K562 (cell line): ENCODE measurements at regions not wholly inside any gene's neighbourhood (a gene's known extent, or its start where the extent isn't known, plus 50 kb on each side); places are given as distances from the start of the nearest gene placed in this dataset.

Experiments used
- ATAC-seq: fragments of 200-7000 bp; cut with Tn5 transposase; 3 replicates; pipeline ENCODE4 v1.9.1; 2020; ENCODE audit warnings: moderate library complexity
- BruUV-seq: library from RNA; stranded (reverse); fragments of 400-500 nt; replicated peaks from 2 replicates; lab custom pipeline; 2021; lab: Mats Ljungman, UMichigan
- CTCF ChIA-PET: fragments of 300-600 bp; formaldehyde crosslinking; extraction: SDS; loops from one replicate; lab custom pipeline; 2021; ENCODE audit warnings: low intra/inter-chr PET ratio; lab: Yijun Ruan, JAX
- POLR2A ChIA-PET: fragments of 300-600, 350-650 bp; sonication (Branson Sonifier 250); formaldehyde crosslinking; extraction: SDS; loops from one replicate; lab custom pipeline; 2021; ENCODE audit warnings: antibody characterized with exemption, inconsistent platforms; lab: Yijun Ruan, JAX
- DNase-seq, 4 experiments: peaks; one replicate each; pipeline versions ENCODE4 v3.0.0 to v3.0.0-alpha.2; 2011 to 2018; ENCODE audit warnings: low spot score in 3 of 4, mixed read lengths in 3 of 4; ENCODE audit errors: extremely low read depth in 1 of 4
- FAIRE-seq: peaks from 2 replicates; lab custom pipeline; 2011; peaks lifted over from hg19 to GRCh38; lab: Jason Lieb, UNC
- H2AFZ ChIP-seq: 2 replicates; pipeline ENCODE4 v1.6.0; 2011; ENCODE audit warnings: low read depth, low read length, control low read depth, inconsistent platforms
- H3K27ac ChIP-seq: fragments of 200-600 bp; 3 replicates; pipeline ENCODE4 v1.8.0; 2011; ENCODE audit warnings: low read depth, mild to moderate bottlenecking, control low read depth, inconsistent platforms, low read length, moderate library complexity, mixed read lengths; ENCODE audit errors: extremely low read depth
- H3K27me3 ChIP-seq, 2 experiments: fragments of 300-600 bp in 1 of 2; 2 replicates in 1 of 2; 3 replicates in 1 of 2; pipeline versions ENCODE4 v1.6.0 to v1.8.0; 2011; ENCODE audit warnings: inconsistent platforms in 2 of 2, low read length in 2 of 2, mild to moderate bottlenecking in 1 of 2, mixed read lengths in 1 of 2, moderate library complexity in 1 of 2; ENCODE audit not compliant: control insufficient read depth in 2 of 2, insufficient read depth in 2 of 2
- H3K36me3 ChIP-seq: fragments of 300-600 bp; 3 replicates; pipeline ENCODE4 v1.8.0; 2011; ENCODE audit warnings: mild to moderate bottlenecking, low read length, inconsistent platforms; ENCODE audit not compliant: control insufficient read depth, insufficient read depth
- H3K4me1 ChIP-seq, 2 experiments: fragments of 200-600 bp in 1 of 2; replicated peaks in 1 of 2; 2 replicates in 1 of 2; 3 replicates in 1 of 2; pipeline versions ENCODE4 v1.5.1 to v1.8.0; 2011; ENCODE audit warnings: inconsistent platforms in 2 of 2, low read length in 2 of 2, mild to moderate bottlenecking in 1 of 2, mixed read lengths in 1 of 2, moderate library complexity in 1 of 2; ENCODE audit not compliant: control insufficient read depth in 2 of 2, insufficient read depth in 2 of 2
- H3K4me2 ChIP-seq: 2 replicates; pipeline ENCODE4 v1.6.1; 2011; ENCODE audit warnings: low read length, control low read depth, inconsistent platforms, mixed read lengths; ENCODE audit not compliant: insufficient read depth
- H3K4me3 ChIP-seq: fragments of 200-600 bp; sonication (generic), shearing (Covaris generic); 2 replicates; pipeline ENCODE4 v1.5.1; 2016; ENCODE audit warnings: control low read depth, inconsistent platforms
- H3K79me2 ChIP-seq: fragments of 200-600 bp; 3 replicates; pipeline ENCODE4 v1.8.0; 2011; ENCODE audit warnings: low read length, inconsistent platforms; ENCODE audit not compliant: control insufficient read depth, insufficient read depth
- H3K9ac ChIP-seq, 2 experiments: 2 replicates each; pipeline versions ENCODE4 v1.6.0 to v1.6.1; 2011; ENCODE audit warnings: low read depth in 2 of 2, low read length in 2 of 2, control low read depth in 1 of 2, inconsistent platforms in 1 of 2, mild to moderate bottlenecking in 1 of 2, mixed read lengths in 1 of 2; ENCODE audit not compliant: insufficient read depth in 1 of 2
- H3K9me1 ChIP-seq: one replicate; pipeline ENCODE4 v1.6.0; 2011; ENCODE audit warnings: inconsistent platforms, mild to moderate bottlenecking, low read length, moderate library complexity; ENCODE audit not compliant: control insufficient read depth, insufficient read depth
- H3K9me3 ChIP-seq: replicated peaks from 2 replicates; pipeline ENCODE4 v1.5.1; 2011; ENCODE audit warnings: low read depth, low read length, inconsistent platforms; ENCODE audit not compliant: control insufficient read depth, insufficient read depth
- H4K20me1 ChIP-seq: replicated peaks from 2 replicates; pipeline ENCODE4 v1.6.1; 2011; ENCODE audit warnings: low read length, inconsistent platforms, mixed read lengths; ENCODE audit not compliant: control insufficient read depth, insufficient read depth
- ARNT ChIP-seq, 2 experiments: fragments of 450-650 bp; IDR thresholded peaks; 2 replicates each; pipeline ENCODE4 v1.6.1; 2016; ENCODE audit warnings: mild to moderate bottlenecking in 1 of 2
- BHLHE40 ChIP-seq: IDR thresholded peaks from 2 replicates; pipeline ENCODE4 v1.6.1; 2011; ENCODE audit warnings: low read length, improper control_type of control experiment
- DACH1 ChIP-seq: fragments of 450-650 bp; IDR thresholded peaks from 2 replicates; pipeline ENCODE4 v1.6.1; 2018; ENCODE audit not compliant: partially characterized antibody
- DEAF1 ChIP-seq: fragments of 450-650 bp; formaldehyde crosslinking; IDR thresholded peaks from 2 replicates; pipeline ENCODE4 v1.4.0; 2020; ENCODE audit warnings: mild to moderate bottlenecking, moderate library complexity
- DPF2 ChIP-seq: fragments of 450-650 bp; IDR thresholded peaks from 2 replicates; pipeline ENCODE4 v1.6.1; 2016
- FOXJ3 ChIP-seq: sonication (generic); formaldehyde crosslinking; IDR thresholded peaks from 2 replicates; pipeline ENCODE4 v1.4.0; 2020; ENCODE audit warnings: mild to moderate bottlenecking, missing genetic modification reagents
- GTF2E2 ChIP-seq: fragments of 200-800 bp; sonication (Bioruptor generic); IDR thresholded peaks from 2 replicates; pipeline ENCODE4 v1.6.1; 2016; ENCODE audit warnings: missing genetic modification characterization, missing compliant biosample characterization
- NR2F6 ChIP-seq: fragments of 450-650 bp; formaldehyde crosslinking; IDR thresholded peaks from 2 replicates; pipeline ENCODE4 v1.4.0; 2020; ENCODE audit warnings: mild to moderate bottlenecking
- TFAM ChIP-seq: fragments of 250-450 bp; sonication (Bioruptor Pico); conservative IDR thresholded peaks from 2 replicates; pipeline ENCODE4 v1.5.0; 2021; ENCODE audit warnings: mild to moderate bottlenecking, moderate library complexity
- TGIF2 ChIP-seq: sonication (generic); formaldehyde crosslinking; IDR thresholded peaks from 2 replicates; pipeline ENCODE4 v1.8.1; 2022; ENCODE audit warnings: mild to moderate bottlenecking, missing genetic modification reagents, moderate library complexity
- VEZF1 ChIP-seq: fragments of 200-800 bp; sonication (Bioruptor generic); IDR thresholded peaks from 2 replicates; pipeline ENCODE4 v1.6.1; 2017; ENCODE audit warnings: missing genetic modification characterization, missing compliant biosample characterization
- ZNF134 ChIP-seq: fragments of 250-450 bp; sonication (Bioruptor Pico); conservative IDR thresholded peaks from 2 replicates; pipeline ENCODE4 v1.4.0; 2020
- ZNF592 ChIP-seq: fragments of 450-650 bp; IDR thresholded peaks from 2 replicates; pipeline ENCODE4 v1.6.1; 2017; ENCODE audit warnings: antibody characterized with exemption, mild to moderate bottlenecking
- WGBS: fragments of 100-300 bp; shearing (Covaris generic); methylation state at CpG from one replicate; pipeline ENCODE4 v1.1.6; 2016; ENCODE audit warnings: low coverage, mixed read lengths; ENCODE audit not compliant: insufficient coverage; ENCODE audit errors: missing lambda C conversion rate; 5-methylcytosine and 5-hydroxymethylcytosine counted together
- in situ Hi-C: fragments of 300-500 bp; cut with MboI; formaldehyde crosslinking; loops from 4 replicates; pipeline ENCODE4 v1.15.0; 2018; ENCODE audit warnings: inconsistent platforms, mixed read lengths
- intact Hi-C: fragments of 100-400 bp; cut with micrococcal nuclease; formaldehyde crosslinking; loops from 2 replicates; pipeline ENCODE4 v1.14.2; 2022
- TF ChIP-seq, protein P1 (sequence below): sonication (generic); formaldehyde crosslinking; IDR thresholded peaks from 2 replicates; pipeline ENCODE4 v1.9.0; 2022; ENCODE audit warnings: mild to moderate bottlenecking, missing genetic modification reagents
- TF ChIP-seq, protein P2 (sequence below): fragments of 250-450 bp; sonication (Bioruptor Pico); IDR thresholded peaks from 2 replicates; pipeline ENCODE4 v1.4.0; 2020; ENCODE audit warnings: mild to moderate bottlenecking, moderate library complexity

GRCh38 chr16:18050777-18051176, 285.8 kb downstream of the NPIPA8 start:
- H3K27ac ChIP-seq, result no peak overlapping the region
- H3K9ac ChIP-seq, result no peak overlapping the region
- 37% methylated on average over 5 of the region's 6 CpGs for WGBS
- H3K27me3 ChIP-seq, result no peaks in the 10 kb centered on the region
- no peak overlapping the region for H3K4me3 ChIP-seq
- H3K4me2 ChIP-seq, result no peak overlapping the region
- CTCF ChIA-PET, result no interaction called here
- ATAC-seq (no peak), DNase-seq (no peak), FAIRE-seq (no peak)
- peaks cover 21% of the 10 kb centered on the region; the same call in 2 of the 3 replicates for H3K36me3 ChIP-seq
- POLR2A ChIA-PET, result no interaction called here
- H4K20me1 ChIP-seq, result peaks cover 6% of the 10 kb centered on the region
- H3K9me1 ChIP-seq, result no peaks in the 10 kb centered on the region
- in situ Hi-C loops (no loop called here), intact Hi-C loops (no loop called here)
- H3K79me2 ChIP-seq, result peaks cover 9% of the 10 kb centered on the region; the same call in 2 of the 3 replicates
- no peaks in the 10 kb centered on the region for H3K9me3 ChIP-seq
- BruUV-seq, result no TSS peak
- no peaks in the 10 kb centered on the region for H3K4me1 ChIP-seq
- H2AFZ ChIP-seq, result no peak overlapping the region
- no peak for TF ChIP-seq DEAF1 (CRISPR knock-in tag)
- TF ChIP-seq, protein P1, sequence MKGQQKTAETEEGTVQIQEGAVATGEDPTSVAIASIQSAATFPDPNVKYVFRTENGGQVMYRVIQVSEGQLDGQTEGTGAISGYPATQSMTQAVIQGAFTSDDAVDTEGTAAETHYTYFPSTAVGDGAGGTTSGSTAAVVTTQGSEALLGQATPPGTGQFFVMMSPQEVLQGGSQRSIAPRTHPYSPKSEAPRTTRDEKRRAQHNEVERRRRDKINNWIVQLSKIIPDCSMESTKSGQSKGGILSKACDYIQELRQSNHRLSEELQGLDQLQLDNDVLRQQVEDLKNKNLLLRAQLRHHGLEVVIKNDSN, result no peak
- no peak for TF ChIP-seq ZNF592
- no peak for TF ChIP-seq TFAM
- no peak for TF ChIP-seq VEZF1 (CRISPR knock-in tag)
- TF ChIP-seq, protein P2, sequence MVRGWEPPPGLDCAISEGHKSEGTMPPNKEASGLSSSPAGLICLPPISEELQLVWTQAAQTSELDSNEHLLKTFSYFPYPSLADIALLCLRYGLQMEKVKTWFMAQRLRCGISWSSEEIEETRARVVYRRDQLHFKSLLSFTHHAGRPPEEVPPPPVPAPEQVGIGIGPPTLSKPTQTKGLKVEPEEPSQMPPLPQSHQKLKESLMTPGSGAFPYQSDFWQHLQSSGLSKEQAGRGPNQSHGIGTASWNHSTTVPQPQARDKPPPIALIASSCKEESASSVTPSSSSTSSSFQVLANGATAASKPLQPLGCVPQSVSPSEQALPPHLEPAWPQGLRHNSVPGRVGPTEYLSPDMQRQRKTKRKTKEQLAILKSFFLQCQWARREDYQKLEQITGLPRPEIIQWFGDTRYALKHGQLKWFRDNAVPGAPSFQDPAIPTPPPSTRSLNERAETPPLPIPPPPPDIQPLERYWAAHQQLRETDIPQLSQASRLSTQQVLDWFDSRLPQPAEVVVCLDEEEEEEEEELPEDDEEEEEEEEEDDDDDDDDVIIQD (CRISPR knock-in tag), result no peak
- TF ChIP-seq ZNF134 (CRISPR knock-in tag), result no peak
- TF ChIP-seq FOXJ3, result no peak
- no peak for TF ChIP-seq GTF2E2
- no peak for TF ChIP-seq TGIF2 (CRISPR knock-in tag)
- TF ChIP-seq ARNT (IDR thresholded peaks at IDR 0.05), result no peak
- no peak for TF ChIP-seq DACH1
- TF ChIP-seq DPF2, result no peak
- no peak for TF ChIP-seq NR2F6 (CRISPR knock-in tag)
- no peak for TF ChIP-seq BHLHE40
